Thoracic aorta (tissue), 2 donors: ENCODE measurements at regions not wholly inside any gene's neighbourhood (a gene's known extent, or its start where the extent isn't known, plus 50 kb on each side); places are given as distances from the start of the nearest gene placed in this dataset.

Source experiments
- ATAC-seq: fragments of 150-250 bp; one replicate; pipeline ENCODE4 v1.8.0; 2017; ENCODE audit warnings: low read depth; ENCODE audit not compliant: insufficient number of reproducible peaks, low FRiP score
- DNase-seq: peaks from one replicate; pipeline ENCODE4 v3.0.0-alpha.2; 2020; ENCODE audit warnings: low spot score
- H3K27ac ChIP-seq, 2 donors: fragments of 200-600 bp; sonication (generic); 1 replicate in 1 of 2; 2 replicates in 1 of 2; pipeline ENCODE4 v1.5.1; 2016; ENCODE audit warnings: mild to moderate bottlenecking in 2 of 2, moderate library complexity in 2 of 2
- H3K27me3 ChIP-seq: fragments of 200-600 bp; sonication (generic); replicated peaks from 2 replicates; pipeline ENCODE4 v1.6.0; 2016; ENCODE audit warnings: mild to moderate bottlenecking; ENCODE audit not compliant: insufficient read depth
- H3K36me3 ChIP-seq: fragments of 200-600 bp; sonication (generic); one replicate; pipeline ENCODE4 v1.5.1; 2016
- H3K4me1 ChIP-seq, 2 donors: fragments of 200-600 bp; sonication (generic); 1 replicate in 1 of 2; 2 replicates in 1 of 2; pipeline versions ENCODE4 v1.5.1 to v1.6.0; 2016; ENCODE audit warnings: low read depth in 2 of 2, mild to moderate bottlenecking in 1 of 2; ENCODE audit not compliant: control insufficient read depth in 1 of 2
- H3K4me3 ChIP-seq: fragments of 200-600 bp; sonication (generic); 2 replicates; pipeline ENCODE4 v1.5.1; 2016; ENCODE audit warnings: mild to moderate bottlenecking
- H3K9me3 ChIP-seq: fragments of 200-600 bp; sonication (generic); 2 replicates; pipeline ENCODE4 v1.5.1; 2016
- TF ChIP-seq, protein P1 (sequence below): fragments of 200-600 bp; sonication (generic); IDR thresholded peaks from one replicate; pipeline ENCODE4 v1.5.1; 2019; ENCODE audit warnings: antibody characterized with exemption

DNA sequence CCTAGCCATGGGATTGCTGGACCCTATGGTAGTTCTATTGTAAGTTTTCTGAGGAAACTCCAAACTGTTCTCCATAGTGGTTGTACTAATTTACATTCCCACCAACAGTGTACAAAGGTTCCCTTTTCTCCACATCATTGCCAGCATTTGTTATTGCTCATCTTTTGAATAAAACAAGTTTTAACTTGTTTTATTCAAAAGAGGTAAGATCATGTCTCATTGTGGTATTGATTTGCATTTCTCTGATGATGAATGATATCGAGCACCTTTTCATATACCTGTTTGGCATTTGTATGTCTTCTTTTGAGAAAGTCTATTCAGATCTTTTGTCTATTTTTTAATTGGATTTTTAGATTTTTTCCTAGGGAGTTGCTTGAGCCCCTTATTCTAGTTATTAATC, 819.1 kb downstream of the TUSC7 start:
- Histone ChIP-seq H3K27ac (no peak overlapping the region), H3K4me1 (no peaks in the 10 kb centered on the region), H3K9me3 (no peaks in the 10 kb centered on the region), H3K27me3 (no peaks in the 10 kb centered on the region), H3K4me3 (no peak overlapping the region), H3K36me3 (no peaks in the 10 kb centered on the region)
- TF ChIP-seq, protein P1, sequence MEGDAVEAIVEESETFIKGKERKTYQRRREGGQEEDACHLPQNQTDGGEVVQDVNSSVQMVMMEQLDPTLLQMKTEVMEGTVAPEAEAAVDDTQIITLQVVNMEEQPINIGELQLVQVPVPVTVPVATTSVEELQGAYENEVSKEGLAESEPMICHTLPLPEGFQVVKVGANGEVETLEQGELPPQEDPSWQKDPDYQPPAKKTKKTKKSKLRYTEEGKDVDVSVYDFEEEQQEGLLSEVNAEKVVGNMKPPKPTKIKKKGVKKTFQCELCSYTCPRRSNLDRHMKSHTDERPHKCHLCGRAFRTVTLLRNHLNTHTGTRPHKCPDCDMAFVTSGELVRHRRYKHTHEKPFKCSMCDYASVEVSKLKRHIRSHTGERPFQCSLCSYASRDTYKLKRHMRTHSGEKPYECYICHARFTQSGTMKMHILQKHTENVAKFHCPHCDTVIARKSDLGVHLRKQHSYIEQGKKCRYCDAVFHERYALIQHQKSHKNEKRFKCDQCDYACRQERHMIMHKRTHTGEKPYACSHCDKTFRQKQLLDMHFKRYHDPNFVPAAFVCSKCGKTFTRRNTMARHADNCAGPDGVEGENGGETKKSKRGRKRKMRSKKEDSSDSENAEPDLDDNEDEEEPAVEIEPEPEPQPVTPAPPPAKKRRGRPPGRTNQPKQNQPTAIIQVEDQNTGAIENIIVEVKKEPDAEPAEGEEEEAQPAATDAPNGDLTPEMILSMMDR: no peak
- ATAC-seq (no peak), DNase-seq (no peak)

DNA sequence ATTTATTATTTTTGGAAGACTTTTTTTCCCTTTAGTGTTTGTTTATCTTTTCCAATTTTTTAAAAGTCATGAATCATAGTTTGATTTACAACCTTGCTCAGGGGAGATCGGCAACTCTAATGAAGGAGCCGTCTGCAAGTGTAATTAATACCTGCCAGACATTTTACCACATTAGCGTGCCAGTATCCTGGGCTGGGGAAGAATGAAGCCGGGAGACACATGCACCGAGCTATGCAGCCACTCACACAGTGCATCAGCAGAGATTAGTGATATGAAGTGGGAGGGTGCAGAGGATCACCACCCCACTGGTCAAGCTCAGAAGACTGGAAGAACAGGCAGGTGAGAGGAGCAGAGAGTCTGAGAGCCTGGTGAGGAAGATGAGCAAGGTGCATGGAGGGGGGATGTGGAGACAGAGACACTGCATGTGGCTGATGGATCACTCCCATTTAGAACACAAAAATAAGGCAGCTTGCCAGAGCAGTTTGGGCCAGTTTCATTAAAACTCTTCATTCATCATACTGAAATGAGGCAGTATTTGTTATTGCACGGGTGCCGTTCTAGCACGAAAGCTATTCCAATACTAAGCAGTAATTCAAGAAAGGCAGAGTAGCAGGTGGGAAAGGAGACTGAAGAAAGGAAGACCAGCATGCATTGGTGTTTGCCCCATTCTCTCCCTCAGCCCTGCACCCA, 821.6 kb downstream of the TUSC7 start:
- Histone ChIP-seq H3K27me3 (no peaks in the 10 kb centered on the region), H3K9me3 (no peaks in the 10 kb centered on the region), H3K4me1 (no peaks in the 10 kb centered on the region), H3K36me3 (no peaks in the 10 kb centered on the region), H3K4me3 (no peak overlapping the region), H3K27ac (no peak overlapping the region)
- TF ChIP-seq, protein P1: no peak
- no peak for ATAC-seq
- no peak for DNase-seq

DNA sequence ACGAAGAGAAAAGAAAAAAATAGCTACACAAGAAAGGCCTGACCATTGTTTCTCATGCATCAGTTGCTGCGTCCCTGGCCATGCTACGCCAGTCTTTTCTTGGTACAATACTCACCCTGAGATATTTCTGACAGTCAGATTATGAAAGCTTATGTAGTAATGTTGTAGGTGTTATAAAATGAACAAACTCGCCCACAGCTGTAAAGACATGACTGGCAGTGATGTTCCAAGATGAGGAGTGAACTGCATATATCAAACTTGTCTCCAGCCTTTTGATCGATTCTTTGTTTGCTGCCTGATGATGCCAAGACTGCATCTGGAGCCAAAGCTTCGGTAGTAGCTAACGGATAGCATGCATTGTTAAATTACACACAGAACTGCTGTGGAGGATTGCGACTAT, 822.7 kb downstream of the TUSC7 start:
- Histone ChIP-seq H3K27ac (no peak overlapping the region), H3K4me3 (no peak overlapping the region), H3K9me3 (no peaks in the 10 kb centered on the region), H3K36me3 (no peaks in the 10 kb centered on the region), H3K4me1 (no peaks in the 10 kb centered on the region), H3K27me3 (no peaks in the 10 kb centered on the region)
- no peak for DNase-seq
- TF ChIP-seq, protein P1: no peak
- no peak for ATAC-seq

DNA sequence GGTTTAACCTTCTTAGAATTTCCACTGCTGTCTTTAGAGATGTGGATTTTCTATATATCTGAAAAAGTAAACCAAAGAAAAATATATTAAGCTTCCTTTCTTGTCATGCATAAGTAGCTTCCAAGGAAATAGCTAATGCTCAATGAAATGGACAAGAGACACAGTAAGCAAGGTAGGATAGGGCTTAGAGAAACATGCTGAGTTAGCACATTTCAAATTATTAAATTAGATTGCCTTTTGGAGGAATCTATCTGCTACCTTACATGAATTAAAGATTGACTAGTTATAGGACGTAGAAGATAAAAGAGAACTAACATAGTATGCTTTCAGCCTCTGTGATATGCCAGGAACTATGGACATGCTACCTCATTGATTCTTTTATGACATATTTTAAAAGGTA, 824.6 kb downstream of the TUSC7 start:
- H3K4me1 ChIP-seq: no peaks in the 10 kb centered on the region
- no peak for ATAC-seq
- TF ChIP-seq, protein P1: no peak

DNA sequence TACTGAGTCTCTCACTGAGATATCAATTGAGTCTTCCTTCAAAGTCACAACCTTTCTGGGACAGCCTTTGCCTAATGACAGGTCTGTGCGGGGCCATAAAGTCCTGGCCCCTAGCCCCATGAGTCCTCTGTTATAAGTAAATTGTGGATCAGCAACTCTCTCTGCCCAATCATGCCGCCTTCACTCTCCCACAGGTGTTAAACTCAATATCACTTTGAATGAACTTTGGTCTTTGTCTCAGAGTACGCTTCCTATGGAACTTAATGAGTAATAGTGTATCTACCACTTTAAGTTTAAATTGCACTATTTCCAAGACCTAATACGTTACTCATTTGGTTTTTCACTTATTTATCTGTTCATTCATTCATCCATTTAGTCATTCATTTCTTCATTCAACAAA, 826.4 kb downstream of the TUSC7 start:
- no peak for ATAC-seq
- no peak overlapping the region for H3K4me3 ChIP-seq
- DNase-seq: no peak
- H3K4me1 ChIP-seq: no peaks in the 10 kb centered on the region
- H3K27me3 ChIP-seq: no peaks in the 10 kb centered on the region
- H3K27ac ChIP-seq: no peak overlapping the region
- no peaks in the 10 kb centered on the region for H3K36me3 ChIP-seq
- TF ChIP-seq, protein P1: no peak
- no peaks in the 10 kb centered on the region for H3K9me3 ChIP-seq

More for the DNA sequence above, 824.6 kb downstream of the TUSC7 start:
- Histone ChIP-seq H3K36me3 (no peaks in the 10 kb centered on the region), H3K9me3 (no peaks in the 10 kb centered on the region), H3K27me3 (no peaks in the 10 kb centered on the region), H3K27ac (no peak overlapping the region), H3K4me3 (no peak overlapping the region)
- DNase-seq: no peak
